ENCODE measurements at regions not wholly inside any gene's neighbourhood (a gene's known extent, or its start where the extent isn't known, plus 50 kb on each side); places are given as distances from the start of the nearest gene placed in this dataset.
"Not testable (repeated sequence)": the region's sequence is repeated elsewhere in the genome, so short reads cannot be mapped to it uniquely, and the experiment has no call there.

- TF ChIP-seq CTCF (IDR thresholded peaks at IDR 0.05; ENCODE audit: low read depth, low read length), result no peak
- H3K4me3 ChIP-seq (ENCODE audit: low read depth, low read length), result no peak overlapping the region
These were observed 114.1 kb downstream of the FSCB start for GRCh38 chr14:44392984-44393383.

GRCh38 chr14:44388306-44388705 is 118.8 kb downstream of the FSCB start:
- H3K4me3 ChIP-seq (ENCODE audit: low read depth, low read length), result no peak overlapping the region

GRCh38 chr14:44385906-44386305 is 121.2 kb downstream of the FSCB start:
- no peak for TF ChIP-seq CTCF (IDR thresholded peaks at IDR 0.05; ENCODE audit: low read depth, low read length)
- no peak overlapping the region for H3K4me3 ChIP-seq (ENCODE audit: low read depth, low read length)

More at GRCh38 chr14:44388306-44388705, 118.8 kb downstream of the FSCB start:
- TF ChIP-seq CTCF (IDR thresholded peaks at IDR 0.05; ENCODE audit: low read depth, low read length), result no peak

GRCh38 chr14:44385296-44385695 is 121.8 kb downstream of the FSCB start:
- not testable (repeated sequence) for H3K4me3 ChIP-seq (ENCODE audit: low read depth, low read length)

GRCh38 chr14:44384601-44385293 is 122.3 kb downstream of the FSCB start:
- not testable (repeated sequence) for H3K4me3 ChIP-seq (ENCODE audit: low read depth, low read length)

GRCh38 chr14:44384093-44384492 is 123.0 kb downstream of the FSCB start:
- H3K4me3 ChIP-seq (ENCODE audit: low read depth, low read length), result no peak overlapping the region
- no peak for TF ChIP-seq CTCF (IDR thresholded peaks at IDR 0.05; ENCODE audit: low read depth, low read length)

- no peak overlapping the region for H3K4me3 ChIP-seq (ENCODE audit: low read depth, low read length)
- no peak for TF ChIP-seq CTCF (IDR thresholded peaks at IDR 0.05; ENCODE audit: low read depth, low read length)
These were observed 123.4 kb downstream of the FSCB start for GRCh38 chr14:44383636-44384035.

GRCh38 chr14:44379292-44379977 is 127.6 kb downstream of the FSCB start:
- H3K4me3 ChIP-seq (ENCODE audit: low read depth, low read length), result no peak overlapping the region
- TF ChIP-seq CTCF (IDR thresholded peaks at IDR 0.05; ENCODE audit: low read depth, low read length), result no peak

All from WI38 (cell line).